ENCODE measurements at regions not wholly inside any gene's neighbourhood (a gene's known extent, or its start where the extent isn't known, plus 50 kb on each side); places are given as distances from the start of the nearest gene placed in this dataset.

DNA sequence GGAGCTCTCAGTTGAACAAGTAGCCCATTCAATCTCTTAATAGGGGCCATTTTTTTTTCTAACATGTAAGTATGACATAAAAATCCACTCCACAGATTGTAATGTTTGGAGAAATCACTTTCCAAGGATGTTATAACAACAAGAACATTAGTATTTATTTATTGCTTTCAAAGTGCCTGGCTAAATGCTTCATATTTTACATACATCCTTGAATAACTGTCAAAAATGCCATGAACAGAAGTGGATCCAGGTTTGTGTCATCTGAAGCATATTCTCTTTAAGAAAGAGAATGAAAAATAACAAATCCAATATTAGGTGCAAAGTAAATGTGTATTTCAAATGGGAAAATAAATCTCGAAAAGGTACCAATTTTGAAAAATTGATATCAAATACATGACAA is 344.0 kb upstream of the FAT3 start:
- TF ChIP-seq, protein P1, sequence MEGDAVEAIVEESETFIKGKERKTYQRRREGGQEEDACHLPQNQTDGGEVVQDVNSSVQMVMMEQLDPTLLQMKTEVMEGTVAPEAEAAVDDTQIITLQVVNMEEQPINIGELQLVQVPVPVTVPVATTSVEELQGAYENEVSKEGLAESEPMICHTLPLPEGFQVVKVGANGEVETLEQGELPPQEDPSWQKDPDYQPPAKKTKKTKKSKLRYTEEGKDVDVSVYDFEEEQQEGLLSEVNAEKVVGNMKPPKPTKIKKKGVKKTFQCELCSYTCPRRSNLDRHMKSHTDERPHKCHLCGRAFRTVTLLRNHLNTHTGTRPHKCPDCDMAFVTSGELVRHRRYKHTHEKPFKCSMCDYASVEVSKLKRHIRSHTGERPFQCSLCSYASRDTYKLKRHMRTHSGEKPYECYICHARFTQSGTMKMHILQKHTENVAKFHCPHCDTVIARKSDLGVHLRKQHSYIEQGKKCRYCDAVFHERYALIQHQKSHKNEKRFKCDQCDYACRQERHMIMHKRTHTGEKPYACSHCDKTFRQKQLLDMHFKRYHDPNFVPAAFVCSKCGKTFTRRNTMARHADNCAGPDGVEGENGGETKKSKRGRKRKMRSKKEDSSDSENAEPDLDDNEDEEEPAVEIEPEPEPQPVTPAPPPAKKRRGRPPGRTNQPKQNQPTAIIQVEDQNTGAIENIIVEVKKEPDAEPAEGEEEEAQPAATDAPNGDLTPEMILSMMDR (IDR thresholded peaks at IDR 0.05): no peak
- TF ChIP-seq POLR2A (IDR thresholded peaks at IDR 0.05) (no peak), EP300 (IDR thresholded peaks at IDR 0.05) (no peak), POLR2AphosphoS5 (IDR thresholded peaks at IDR 0.05) (no peak)
